ENCODE measurements at regions not wholly inside any gene's neighbourhood (a gene's known extent, or its start where the extent isn't known, plus 50 kb on each side); places are given as distances from the start of the nearest gene placed in this dataset.
A peak's percentile ranks its signal among the peaks of the same experiment; 100 is the strongest.

- Histone ChIP-seq H3K9me3 (ENCODE audit: low read depth, low read length) (no peaks in the 10 kb centered on the region; the same call in 1 of the 2 replicates), H3K27ac (peak overlapping the region; percentile 84), H3K4me3 (peak overlapping the region; percentile 59), H3K36me3 (ENCODE audit: insufficient read depth, low read length) (no peaks in the 10 kb centered on the region), H3K9ac (ENCODE audit: insufficient read length) (no peak overlapping the region)
- DNase-seq (ENCODE audit: low read depth, low spot score), result no peak
- TF ChIP-seq FOXP2 (optimal IDR thresholded peaks at IDR 0.05; ENCODE audit: control extremely low read depth, extremely low read length, insufficient read depth) (no peak), POLR2AphosphoS5 (IDR thresholded peaks at IDR 0.05; ENCODE audit: borderline replicate concordance, low read depth, low read length) (no peak)
Measured at GRCh38 chr7:94325122-94325475, 69.6 kb upstream of the COL1A2 start.

- TF ChIP-seq EZH2 (IDR thresholded peaks at IDR 0.05) (no peak), FOXP2 (optimal IDR thresholded peaks at IDR 0.05; ENCODE audit: control extremely low read depth, extremely low read length, insufficient read depth) (no peak), POLR2AphosphoS5 (IDR thresholded peaks at IDR 0.05; ENCODE audit: borderline replicate concordance, low read depth, low read length) (no peak)
- no peak for DNase-seq (ENCODE audit: low read depth, low spot score)
- Histone ChIP-seq H3K9me3 (ENCODE audit: low read depth, low read length) (no peaks in the 10 kb centered on the region), H3K9ac (ENCODE audit: insufficient read length) (no peak overlapping the region), H3K4me3 (no peak overlapping the region), H3K27ac (no peak overlapping the region), H3K36me3 (ENCODE audit: insufficient read depth, low read length) (no peaks in the 10 kb centered on the region)
Measured at GRCh38 chr7:94330269-94331020, 64.2 kb upstream of the COL1A2 start.

GRCh38 chr7:94332571-94332970, 62.1 kb upstream of the COL1A2 start:
- DNase-seq (ENCODE audit: low read depth, low spot score), result no peak
- Histone ChIP-seq H3K9me3 (ENCODE audit: low read depth, low read length) (no peaks in the 10 kb centered on the region), H3K4me3 (no peak overlapping the region), H3K36me3 (ENCODE audit: insufficient read depth, low read length) (no peaks in the 10 kb centered on the region), H3K27ac (no peak overlapping the region), H3K9ac (ENCODE audit: insufficient read length) (no peak overlapping the region)
- TF ChIP-seq FOXP2 (optimal IDR thresholded peaks at IDR 0.05; ENCODE audit: control extremely low read depth, extremely low read length, insufficient read depth), result no peak
- no peak for TF ChIP-seq POLR2AphosphoS5 (IDR thresholded peaks at IDR 0.05; ENCODE audit: borderline replicate concordance, low read depth, low read length)
- no peak for TF ChIP-seq EZH2 (IDR thresholded peaks at IDR 0.05)

GRCh38 chr7:94333810-94334209, 60.9 kb upstream of the COL1A2 start:
- no peaks in the 10 kb centered on the region for H3K36me3 ChIP-seq (ENCODE audit: insufficient read depth, low read length)
- no peaks in the 10 kb centered on the region for H3K9me3 ChIP-seq (ENCODE audit: low read depth, low read length)
- no peak for DNase-seq (ENCODE audit: low read depth, low spot score)
- no peak for TF ChIP-seq POLR2AphosphoS5 (IDR thresholded peaks at IDR 0.05; ENCODE audit: borderline replicate concordance, low read depth, low read length)
- TF ChIP-seq EZH2 (IDR thresholded peaks at IDR 0.05), result no peak
- TF ChIP-seq FOXP2 (optimal IDR thresholded peaks at IDR 0.05; ENCODE audit: control extremely low read depth, extremely low read length, insufficient read depth), result no peak
- no peak overlapping the region for H3K4me3 ChIP-seq
- H3K9ac ChIP-seq (ENCODE audit: insufficient read length), result no peak overlapping the region
- no peak overlapping the region for H3K27ac ChIP-seq

- H3K27ac ChIP-seq, result no peak overlapping the region
- no peaks in the 10 kb centered on the region for H3K36me3 ChIP-seq (ENCODE audit: insufficient read depth, low read length)
- TF ChIP-seq POLR2AphosphoS5 (IDR thresholded peaks at IDR 0.05; ENCODE audit: borderline replicate concordance, low read depth, low read length) (no peak), FOXP2 (optimal IDR thresholded peaks at IDR 0.05; ENCODE audit: control extremely low read depth, extremely low read length, insufficient read depth) (no peak), EZH2 (IDR thresholded peaks at IDR 0.05) (no peak)
- no peak overlapping the region for H3K9ac ChIP-seq (ENCODE audit: insufficient read length)
- no peaks in the 10 kb centered on the region for H3K9me3 ChIP-seq (ENCODE audit: low read depth, low read length)
- H3K4me3 ChIP-seq, result no peak overlapping the region
- no peak for DNase-seq (ENCODE audit: low read depth, low spot score)
Measured at GRCh38 chr7:94335586-94335985, 59.1 kb upstream of the COL1A2 start.

- no peaks in the 10 kb centered on the region for H3K36me3 ChIP-seq (ENCODE audit: insufficient read depth, low read length)
- no peak overlapping the region for H3K4me3 ChIP-seq
- no peak overlapping the region for H3K9ac ChIP-seq (ENCODE audit: insufficient read length)
- H3K9me3 ChIP-seq (ENCODE audit: low read depth, low read length), result no peaks in the 10 kb centered on the region
- DNase-seq (ENCODE audit: low read depth, low spot score), result no peak
- H3K27ac ChIP-seq, result no peak overlapping the region
- TF ChIP-seq FOXP2 (optimal IDR thresholded peaks at IDR 0.05; ENCODE audit: control extremely low read depth, extremely low read length, insufficient read depth), result no peak
- TF ChIP-seq POLR2AphosphoS5 (IDR thresholded peaks at IDR 0.05; ENCODE audit: borderline replicate concordance, low read depth, low read length), result no peak
- no peak for TF ChIP-seq EZH2 (IDR thresholded peaks at IDR 0.05)
Measured at GRCh38 chr7:94336009-94336408, 58.7 kb upstream of the COL1A2 start.

- Histone ChIP-seq H3K9ac (ENCODE audit: insufficient read length) (no peak overlapping the region), H3K4me3 (no peak overlapping the region), H3K36me3 (ENCODE audit: insufficient read depth, low read length) (no peaks in the 10 kb centered on the region), H3K27ac (no peak overlapping the region), H3K9me3 (ENCODE audit: low read depth, low read length) (no peaks in the 10 kb centered on the region)
- TF ChIP-seq FOXP2 (optimal IDR thresholded peaks at IDR 0.05; ENCODE audit: control extremely low read depth, extremely low read length, insufficient read depth), result no peak
- no peak for TF ChIP-seq POLR2AphosphoS5 (IDR thresholded peaks at IDR 0.05; ENCODE audit: borderline replicate concordance, low read depth, low read length)
- no peak for TF ChIP-seq EZH2 (IDR thresholded peaks at IDR 0.05)
- no peak for DNase-seq (ENCODE audit: low read depth, low spot score)
Measured at GRCh38 chr7:94338921-94339371, 55.7 kb upstream of the COL1A2 start.

- Histone ChIP-seq H3K4me3 (no peak overlapping the region), H3K9ac (ENCODE audit: insufficient read length) (no peak overlapping the region), H3K36me3 (ENCODE audit: insufficient read depth, low read length) (no peaks in the 10 kb centered on the region), H3K9me3 (ENCODE audit: low read depth, low read length) (no peaks in the 10 kb centered on the region), H3K27ac (no peak overlapping the region)
- no peak for DNase-seq (ENCODE audit: low read depth, low spot score)
- TF ChIP-seq POLR2AphosphoS5 (IDR thresholded peaks at IDR 0.05; ENCODE audit: borderline replicate concordance, low read depth, low read length) (no peak), FOXP2 (optimal IDR thresholded peaks at IDR 0.05; ENCODE audit: control extremely low read depth, extremely low read length, insufficient read depth) (no peak), EZH2 (IDR thresholded peaks at IDR 0.05) (no peak)
Measured at GRCh38 chr7:94344826-94345225, 49.9 kb upstream of the COL1A2 start.

Measured in SK-N-MC (cell line).